ENCODE measurements at regions not wholly inside any gene's neighbourhood (a gene's known extent, or its start where the extent isn't known, plus 50 kb on each side); places are given as distances from the start of the nearest gene placed in this dataset.

GRCh38 chr1:30257742-30258380 lies 465.5 kb downstream of the MATN1 start:
- H3K79me2 ChIP-seq (ENCODE audit: control insufficient read depth, insufficient read depth, low read length, unreplicated experiment) = no peaks in the 10 kb centered on the region
- H3K4me1 ChIP-seq (ENCODE audit: control insufficient read depth, insufficient read depth, low read length, unreplicated experiment) = no peaks in the 10 kb centered on the region
- H3K4me3 ChIP-seq (ENCODE audit: low read depth, low read length) = no peak overlapping the region
- H3K36me3 ChIP-seq (ENCODE audit: insufficient read depth, low read length) = no peaks in the 10 kb centered on the region
- H2AFZ ChIP-seq (ENCODE audit: low read length, unreplicated experiment) = no peak overlapping the region
- no peak overlapping the region for H3K27ac ChIP-seq (ENCODE audit: low read depth, low read length)
- H3K27me3 ChIP-seq (ENCODE audit: insufficient read depth, low read length) = no peaks in the 10 kb centered on the region

GRCh38 chr1:30257322-30257721 lies 466.1 kb downstream of the MATN1 start:
- Histone ChIP-seq H2AFZ (ENCODE audit: low read length, unreplicated experiment) (no peak overlapping the region), H3K4me3 (ENCODE audit: low read depth, low read length) (no peak overlapping the region), H3K27me3 (ENCODE audit: insufficient read depth, low read length) (no peaks in the 10 kb centered on the region), H3K27ac (ENCODE audit: low read depth, low read length) (no peak overlapping the region), H3K79me2 (ENCODE audit: control insufficient read depth, insufficient read depth, low read length, unreplicated experiment) (no peaks in the 10 kb centered on the region), H3K36me3 (ENCODE audit: insufficient read depth, low read length) (no peaks in the 10 kb centered on the region), H3K4me1 (ENCODE audit: control insufficient read depth, insufficient read depth, low read length, unreplicated experiment) (no peaks in the 10 kb centered on the region)

GRCh38 chr1:30256911-30257310 lies 466.5 kb downstream of the MATN1 start:
- Histone ChIP-seq H3K4me1 (ENCODE audit: control insufficient read depth, insufficient read depth, low read length, unreplicated experiment) (no peaks in the 10 kb centered on the region), H3K27me3 (ENCODE audit: insufficient read depth, low read length) (no peaks in the 10 kb centered on the region), H3K4me3 (ENCODE audit: low read depth, low read length) (no peak overlapping the region), H3K79me2 (ENCODE audit: control insufficient read depth, insufficient read depth, low read length, unreplicated experiment) (no peaks in the 10 kb centered on the region), H3K27ac (ENCODE audit: low read depth, low read length) (no peak overlapping the region), H3K36me3 (ENCODE audit: insufficient read depth, low read length) (no peaks in the 10 kb centered on the region), H2AFZ (ENCODE audit: low read length, unreplicated experiment) (no peak overlapping the region)

GRCh38 chr1:30255111-30255724 lies 468.2 kb downstream of the MATN1 start:
- H2AFZ ChIP-seq (ENCODE audit: low read length, unreplicated experiment) = no peak overlapping the region

GRCh38 chr1:30253807-30254440 lies 469.5 kb downstream of the MATN1 start:
- H3K79me2 ChIP-seq (ENCODE audit: control insufficient read depth, insufficient read depth, low read length, unreplicated experiment) = no peaks in the 10 kb centered on the region
- no peak overlapping the region for H3K4me3 ChIP-seq (ENCODE audit: low read depth, low read length)
- H2AFZ ChIP-seq (ENCODE audit: low read length, unreplicated experiment) = no peak overlapping the region
- no peaks in the 10 kb centered on the region for H3K36me3 ChIP-seq (ENCODE audit: insufficient read depth, low read length)
- no peak overlapping the region for H3K27ac ChIP-seq (ENCODE audit: low read depth, low read length)
- H3K27me3 ChIP-seq (ENCODE audit: insufficient read depth, low read length) = no peaks in the 10 kb centered on the region
- no peaks in the 10 kb centered on the region for H3K4me1 ChIP-seq (ENCODE audit: control insufficient read depth, insufficient read depth, low read length, unreplicated experiment)

More at GRCh38 chr1:30255111-30255724, 468.2 kb downstream of the MATN1 start:
- Histone ChIP-seq H3K36me3 (ENCODE audit: insufficient read depth, low read length) (no peaks in the 10 kb centered on the region), H3K27me3 (ENCODE audit: insufficient read depth, low read length) (no peaks in the 10 kb centered on the region), H3K4me3 (ENCODE audit: low read depth, low read length) (no peak overlapping the region), H3K4me1 (ENCODE audit: control insufficient read depth, insufficient read depth, low read length, unreplicated experiment) (no peaks in the 10 kb centered on the region), H3K79me2 (ENCODE audit: control insufficient read depth, insufficient read depth, low read length, unreplicated experiment) (no peaks in the 10 kb centered on the region), H3K27ac (ENCODE audit: low read depth, low read length) (no peak overlapping the region)

- Histone ChIP-seq H2AFZ (ENCODE audit: low read length, unreplicated experiment) (no peak overlapping the region), H3K27ac (ENCODE audit: low read depth, low read length) (no peak overlapping the region), H3K4me3 (ENCODE audit: low read depth, low read length) (no peak overlapping the region), H3K27me3 (ENCODE audit: insufficient read depth, low read length) (no peaks in the 10 kb centered on the region), H3K79me2 (ENCODE audit: control insufficient read depth, insufficient read depth, low read length, unreplicated experiment) (no peaks in the 10 kb centered on the region), H3K36me3 (ENCODE audit: insufficient read depth, low read length) (no peaks in the 10 kb centered on the region), H3K4me1 (ENCODE audit: control insufficient read depth, insufficient read depth, low read length, unreplicated experiment) (no peaks in the 10 kb centered on the region)
These were observed 470.0 kb downstream of the MATN1 start for GRCh38 chr1:30253361-30253760.

- no peaks in the 10 kb centered on the region for H3K36me3 ChIP-seq (ENCODE audit: insufficient read depth, low read length)
- H2AFZ ChIP-seq (ENCODE audit: low read length, unreplicated experiment) = no peak overlapping the region
- no peak overlapping the region for H3K4me3 ChIP-seq (ENCODE audit: low read depth, low read length)
- H3K27me3 ChIP-seq (ENCODE audit: insufficient read depth, low read length) = no peaks in the 10 kb centered on the region
- no peak overlapping the region for H3K27ac ChIP-seq (ENCODE audit: low read depth, low read length)
- H3K4me1 ChIP-seq (ENCODE audit: control insufficient read depth, insufficient read depth, low read length, unreplicated experiment) = no peaks in the 10 kb centered on the region
- H3K79me2 ChIP-seq (ENCODE audit: control insufficient read depth, insufficient read depth, low read length, unreplicated experiment) = no peaks in the 10 kb centered on the region
These were observed 472.2 kb downstream of the MATN1 start for GRCh38 chr1:30250984-30251850.

GRCh38 chr1:30250338-30250983 lies 472.9 kb downstream of the MATN1 start:
- H3K79me2 ChIP-seq (ENCODE audit: control insufficient read depth, insufficient read depth, low read length, unreplicated experiment) = no peaks in the 10 kb centered on the region
- no peaks in the 10 kb centered on the region for H3K4me1 ChIP-seq (ENCODE audit: control insufficient read depth, insufficient read depth, low read length, unreplicated experiment)
- no peak overlapping the region for H3K4me3 ChIP-seq (ENCODE audit: low read depth, low read length)
- H3K27ac ChIP-seq (ENCODE audit: low read depth, low read length) = no peak overlapping the region
- no peaks in the 10 kb centered on the region for H3K27me3 ChIP-seq (ENCODE audit: insufficient read depth, low read length)
- no peak overlapping the region for H2AFZ ChIP-seq (ENCODE audit: low read length, unreplicated experiment)
- no peaks in the 10 kb centered on the region for H3K36me3 ChIP-seq (ENCODE audit: insufficient read depth, low read length)

GRCh38 chr1:30249446-30250337 lies 473.7 kb downstream of the MATN1 start:
- Histone ChIP-seq H3K79me2 (ENCODE audit: control insufficient read depth, insufficient read depth, low read length, unreplicated experiment) (no peaks in the 10 kb centered on the region), H3K36me3 (ENCODE audit: insufficient read depth, low read length) (no peaks in the 10 kb centered on the region), H3K4me3 (ENCODE audit: low read depth, low read length) (no peak overlapping the region), H3K4me1 (ENCODE audit: control insufficient read depth, insufficient read depth, low read length, unreplicated experiment) (no peaks in the 10 kb centered on the region), H3K27ac (ENCODE audit: low read depth, low read length) (no peak overlapping the region), H3K27me3 (ENCODE audit: insufficient read depth, low read length) (no peaks in the 10 kb centered on the region), H2AFZ (ENCODE audit: low read length, unreplicated experiment) (no peak overlapping the region)

Data from ACC112 (cell line).